ENCODE measurements at regions not wholly inside any gene's neighbourhood (a gene's known extent, or its start where the extent isn't known, plus 50 kb on each side); places are given as distances from the start of the nearest gene placed in this dataset.

DNA sequence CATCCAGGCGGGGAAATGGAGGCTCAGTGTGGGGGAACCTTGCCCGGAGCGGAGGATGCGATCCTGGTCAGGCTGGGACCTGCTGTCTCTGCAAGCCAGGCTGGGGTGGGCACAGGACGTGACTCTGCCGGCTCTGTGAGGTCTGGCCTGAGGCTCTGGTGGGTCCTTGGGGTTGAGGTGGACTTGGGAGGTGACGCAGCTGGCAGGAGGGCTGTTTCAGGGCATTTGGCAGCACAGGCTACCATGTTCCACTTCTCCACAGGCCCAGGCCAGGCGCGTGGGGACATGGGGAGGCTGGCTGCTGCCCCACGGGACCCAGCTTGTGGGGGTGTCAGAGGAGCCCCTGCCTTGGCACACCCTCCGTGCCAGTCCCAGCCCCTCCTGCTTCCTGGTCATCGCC is 1199.7 kb downstream of the BRD1 start:
- TF ChIP-seq, protein P1, sequence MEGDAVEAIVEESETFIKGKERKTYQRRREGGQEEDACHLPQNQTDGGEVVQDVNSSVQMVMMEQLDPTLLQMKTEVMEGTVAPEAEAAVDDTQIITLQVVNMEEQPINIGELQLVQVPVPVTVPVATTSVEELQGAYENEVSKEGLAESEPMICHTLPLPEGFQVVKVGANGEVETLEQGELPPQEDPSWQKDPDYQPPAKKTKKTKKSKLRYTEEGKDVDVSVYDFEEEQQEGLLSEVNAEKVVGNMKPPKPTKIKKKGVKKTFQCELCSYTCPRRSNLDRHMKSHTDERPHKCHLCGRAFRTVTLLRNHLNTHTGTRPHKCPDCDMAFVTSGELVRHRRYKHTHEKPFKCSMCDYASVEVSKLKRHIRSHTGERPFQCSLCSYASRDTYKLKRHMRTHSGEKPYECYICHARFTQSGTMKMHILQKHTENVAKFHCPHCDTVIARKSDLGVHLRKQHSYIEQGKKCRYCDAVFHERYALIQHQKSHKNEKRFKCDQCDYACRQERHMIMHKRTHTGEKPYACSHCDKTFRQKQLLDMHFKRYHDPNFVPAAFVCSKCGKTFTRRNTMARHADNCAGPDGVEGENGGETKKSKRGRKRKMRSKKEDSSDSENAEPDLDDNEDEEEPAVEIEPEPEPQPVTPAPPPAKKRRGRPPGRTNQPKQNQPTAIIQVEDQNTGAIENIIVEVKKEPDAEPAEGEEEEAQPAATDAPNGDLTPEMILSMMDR (IDR thresholded peaks at IDR 0.05) = no peak
- TF ChIP-seq POLR2A (IDR thresholded peaks at IDR 0.05) = no peak

Measured in adrenal gland (tissue), 5 donors.